HG03280 (cell line): ENCODE measurements at regions not wholly inside any gene's neighbourhood (a gene's known extent, or its start where the extent isn't known, plus 50 kb on each side); places are given as distances from the start of the nearest gene placed in this dataset.

Source experiments
- ATAC-seq: cut with Tn5 transposase; IDR thresholded peaks from one replicate; pipeline ENCODE4 v1.9.1; 2021; ENCODE audit warnings: mild to moderate bottlenecking, moderate library complexity; ENCODE audit not compliant: unreplicated experiment

DNA sequence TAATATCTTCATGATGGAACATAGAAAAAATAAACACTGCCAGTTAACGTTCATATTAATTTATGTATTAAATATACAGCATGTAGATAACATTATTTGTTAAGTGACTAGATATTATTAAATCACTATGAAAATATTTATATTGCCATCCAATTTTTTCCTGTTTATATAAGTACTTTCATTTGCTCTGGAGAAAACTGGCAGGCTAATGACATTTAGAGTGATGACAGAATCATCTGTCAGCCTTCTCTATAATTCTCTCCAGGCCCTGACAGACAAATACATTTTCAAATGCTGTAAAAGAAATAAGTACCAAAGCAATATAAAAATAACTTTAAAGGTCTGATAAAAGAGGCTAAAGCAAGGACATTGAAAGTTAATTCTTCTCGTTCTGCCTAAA, 2556.7 kb upstream of the PCDH20 start:
- ATAC-seq, result no peak

DNA sequence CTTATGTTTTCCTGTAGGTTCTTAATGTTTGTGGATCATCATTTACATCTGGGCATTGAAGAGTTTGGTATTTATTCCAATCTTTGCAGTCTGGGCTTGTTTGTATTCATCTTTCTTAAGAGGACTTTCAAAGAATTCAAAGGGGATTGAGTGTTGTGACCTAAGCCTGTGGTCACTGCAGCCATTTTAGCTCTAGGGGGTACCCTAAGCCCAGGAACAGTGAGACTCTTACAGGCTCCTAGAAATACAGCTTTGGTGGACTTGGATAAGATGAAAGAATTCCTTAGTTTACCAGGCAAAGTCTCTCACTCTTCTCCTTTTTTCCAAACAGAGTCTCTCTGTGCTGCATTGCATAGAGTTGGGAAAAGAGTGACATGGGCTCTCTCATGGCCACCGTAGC, 2539.0 kb upstream of the PCDH20 start:
- no peak for ATAC-seq

DNA sequence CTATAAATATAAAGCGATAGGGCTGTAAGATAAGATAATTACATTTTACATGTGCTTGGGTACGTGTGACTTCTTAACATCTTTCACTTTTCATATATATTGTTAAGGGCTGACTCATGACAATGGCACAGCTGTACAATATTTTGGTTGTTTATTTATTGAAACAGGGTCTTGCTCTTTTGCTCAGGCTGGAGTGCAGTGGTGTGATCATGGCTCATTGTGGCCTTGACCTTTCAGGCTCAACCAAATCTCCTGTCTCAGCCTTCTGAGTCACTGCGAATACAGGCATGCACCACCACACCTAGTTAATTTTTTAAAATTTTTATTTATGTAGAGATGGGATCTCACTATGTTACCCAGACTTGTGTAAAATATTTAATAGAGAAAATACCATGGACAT, 2532.4 kb upstream of the PCDH20 start:
- ATAC-seq, result no peak

DNA sequence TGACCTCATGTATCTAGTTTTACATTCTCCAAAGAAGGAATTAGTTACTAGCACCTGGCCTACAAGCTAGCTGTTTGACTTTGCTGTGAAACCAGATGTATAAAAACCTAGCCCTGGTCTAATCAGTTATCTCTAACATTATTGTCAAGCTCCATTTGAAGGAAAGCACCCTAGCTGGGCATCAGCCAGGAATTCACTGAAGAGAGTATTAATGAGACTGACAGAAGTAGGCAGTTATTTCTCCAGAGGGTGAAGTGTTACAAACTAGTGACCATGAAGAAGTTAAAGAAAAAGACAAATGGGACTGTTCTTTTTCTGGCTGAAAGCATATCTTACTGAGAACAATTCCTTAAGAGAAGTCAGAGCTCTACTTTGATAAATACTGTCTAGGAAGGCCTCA, 2529.3 kb upstream of the PCDH20 start:
- no peak for ATAC-seq

DNA sequence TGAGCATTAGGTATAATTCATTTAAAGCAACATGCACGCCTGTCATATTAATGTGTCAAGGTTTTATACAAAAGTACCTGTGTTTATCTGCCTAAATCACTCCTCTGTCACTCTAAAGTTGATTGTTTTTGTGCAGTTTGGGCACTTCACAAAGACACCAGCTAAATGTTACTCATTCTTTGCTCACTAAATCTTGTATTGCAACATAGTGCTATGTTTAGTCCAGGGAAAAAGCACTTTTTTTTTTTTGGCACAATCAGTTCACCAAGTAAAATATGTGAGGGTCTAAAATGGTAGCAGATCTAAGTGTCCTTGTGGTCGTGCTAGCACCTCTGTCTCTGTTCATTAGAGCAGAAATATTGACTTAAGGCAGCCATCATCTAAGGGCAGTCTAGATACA, 2526.7 kb upstream of the PCDH20 start:
- no peak for ATAC-seq

DNA sequence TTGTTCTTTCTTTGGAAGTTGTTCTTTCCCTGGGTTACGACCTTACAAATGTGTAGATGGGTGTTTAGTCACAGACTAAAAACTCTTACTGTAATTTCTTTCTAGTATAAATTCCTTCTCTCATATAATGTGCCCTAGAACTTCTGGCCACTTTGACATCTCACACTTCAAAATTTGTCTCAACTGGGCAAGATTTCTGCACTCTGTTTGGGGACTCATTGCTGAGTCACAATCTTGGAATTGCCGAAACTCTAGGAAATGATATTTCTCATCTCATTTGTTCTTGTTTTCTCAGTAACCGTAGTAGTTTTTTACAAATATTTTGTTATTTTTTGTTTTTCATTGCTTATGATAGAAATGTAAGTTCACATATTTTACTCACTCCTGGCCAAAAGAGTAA, 2523.2 kb upstream of the PCDH20 start:
- no peak for ATAC-seq

DNA sequence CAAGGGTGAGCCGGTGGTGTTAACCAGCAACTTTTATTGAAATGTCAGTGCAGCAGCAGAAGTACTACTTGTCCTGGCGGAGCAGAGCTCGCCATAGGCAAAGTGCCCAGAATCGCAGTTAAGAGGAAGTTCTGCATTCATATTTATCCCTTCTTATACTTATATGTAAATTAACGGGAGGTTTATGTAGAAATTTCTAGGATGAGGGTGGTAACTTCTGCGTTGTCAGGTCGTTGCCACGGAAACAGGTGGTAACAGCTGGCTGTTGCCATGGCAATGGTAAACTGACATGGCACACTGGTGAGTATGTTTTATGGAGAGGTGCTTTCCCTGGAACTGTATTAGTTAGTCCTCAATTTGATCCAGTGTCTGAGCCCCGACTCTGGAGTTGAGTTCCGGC, 2494.9 kb upstream of the PCDH20 start:
- ATAC-seq, result no peak

DNA sequence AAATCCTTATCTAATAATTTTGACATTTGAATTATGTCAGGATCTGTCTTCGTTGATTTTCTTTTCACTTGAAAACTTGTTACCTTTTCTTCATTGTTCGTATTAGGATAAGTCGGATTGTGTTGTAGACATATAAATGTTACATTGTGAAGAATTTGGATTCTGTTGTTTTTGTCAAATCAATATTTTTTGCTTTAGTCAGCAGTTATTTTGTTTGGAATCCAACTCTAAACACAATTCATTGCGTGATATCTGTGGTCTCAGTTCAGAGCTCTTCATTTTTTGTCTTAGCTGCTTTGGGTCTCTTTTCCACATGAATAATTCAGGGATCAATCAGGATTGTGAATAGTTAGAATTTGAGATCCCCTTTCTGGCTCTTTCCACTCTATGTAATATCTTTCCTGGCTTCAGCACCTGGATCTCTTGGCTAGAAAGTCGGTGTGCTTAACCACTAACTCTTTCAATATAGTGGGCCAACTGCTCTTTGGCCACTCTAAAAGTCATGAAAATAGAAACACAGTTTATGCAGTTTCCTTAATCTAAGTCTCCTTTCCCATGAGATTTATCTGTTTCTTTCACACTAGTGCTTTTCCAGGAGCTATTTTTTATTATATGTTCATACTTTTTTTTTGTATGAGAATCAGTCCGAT, 2494.2 kb upstream of the PCDH20 start:
- ATAC-seq, result no peak

DNA sequence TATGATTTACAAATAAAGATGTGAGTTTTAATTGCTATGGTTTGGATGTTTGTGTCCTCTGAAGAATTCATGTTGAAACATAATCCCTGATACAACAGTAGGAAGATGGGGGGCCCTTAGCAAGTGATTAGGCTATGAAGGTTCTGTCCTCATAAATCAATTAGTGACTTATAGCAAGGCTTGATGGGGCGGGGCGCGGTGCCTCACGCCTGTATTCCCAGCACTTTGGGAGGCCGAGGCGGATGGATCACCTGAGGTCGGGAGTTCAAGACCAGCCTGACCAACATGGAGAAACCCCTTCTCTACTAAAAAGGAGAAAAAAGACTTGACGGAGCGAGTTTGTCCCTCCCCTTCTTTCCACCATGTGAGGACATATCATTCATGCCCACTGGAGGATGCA, 2486.5 kb upstream of the PCDH20 start:
- ATAC-seq, result no peak

DNA sequence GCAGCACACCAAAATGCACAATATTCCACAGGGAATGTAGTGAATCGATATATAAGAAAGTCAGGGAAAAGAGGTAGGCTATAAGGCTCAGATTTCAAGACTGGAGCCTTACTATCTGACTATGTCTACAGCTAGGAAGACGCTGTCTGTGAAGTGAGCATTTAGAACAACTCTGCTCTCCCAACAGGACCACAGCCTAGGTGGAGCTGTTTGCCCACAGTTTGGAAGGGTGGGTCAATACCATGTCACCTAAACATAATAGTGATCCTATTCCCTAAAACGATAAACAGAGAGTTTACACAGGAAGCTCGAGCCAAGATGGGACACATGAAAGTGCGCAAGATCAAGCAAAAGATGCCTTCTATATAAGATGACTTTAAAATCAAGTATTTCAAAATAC, 2486.0 kb upstream of the PCDH20 start:
- ATAC-seq, result no peak

DNA sequence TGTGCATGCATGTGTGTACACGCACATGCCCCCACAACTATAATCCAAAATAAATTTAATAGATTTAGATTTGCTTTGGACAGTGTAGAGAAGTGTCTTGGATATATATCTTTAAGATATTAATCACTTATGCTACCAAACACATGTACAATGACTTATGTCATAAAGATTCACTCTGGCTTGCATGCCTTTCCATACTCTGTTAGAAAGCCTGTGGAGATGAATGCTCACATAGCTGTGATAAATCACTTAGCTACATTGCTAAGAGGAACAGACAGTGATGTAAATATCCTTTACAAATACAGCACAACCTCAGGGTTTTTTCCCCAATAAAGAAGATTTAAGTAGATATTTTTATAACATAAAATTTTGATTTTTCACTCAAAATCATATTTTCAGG, 2484.8 kb upstream of the PCDH20 start:
- no peak for ATAC-seq

DNA sequence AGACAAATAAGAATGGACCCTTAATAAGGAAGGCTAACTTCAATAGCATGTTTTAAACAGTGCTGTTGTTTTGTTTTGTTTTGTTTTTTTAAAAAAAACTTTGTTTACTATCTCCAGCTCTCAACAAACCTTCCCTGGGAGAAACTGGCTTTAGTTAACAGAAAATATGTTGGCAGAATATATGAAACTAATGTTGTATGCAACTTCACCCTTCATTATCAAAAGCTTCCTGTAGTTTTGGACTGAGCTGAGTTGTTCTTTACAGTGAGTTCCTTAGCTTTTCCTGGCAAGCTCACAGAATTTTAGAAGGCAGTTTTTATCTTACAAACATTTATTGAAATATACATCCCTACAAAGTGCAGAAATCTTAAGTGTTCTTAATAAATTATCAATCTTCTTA, 2480.7 kb upstream of the PCDH20 start:
- no peak for ATAC-seq

DNA sequence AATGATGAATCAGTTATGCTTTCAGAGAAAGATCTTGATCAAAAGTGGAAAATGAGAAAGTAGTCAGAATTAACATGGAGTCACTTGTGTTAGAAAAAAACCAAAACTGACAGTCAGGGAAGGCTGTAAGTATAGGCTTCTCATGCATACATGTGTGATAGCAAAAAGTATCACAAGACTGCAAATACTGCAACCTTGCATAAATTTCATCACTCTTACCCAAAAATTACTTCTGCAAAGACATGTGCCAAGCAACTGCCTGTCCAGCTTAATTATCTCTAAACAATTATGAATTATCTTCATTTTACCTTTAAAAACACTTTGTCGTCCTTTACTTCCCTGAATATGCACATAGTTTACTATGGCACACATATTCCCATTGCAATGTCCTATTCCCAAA, 2466.4 kb upstream of the PCDH20 start:
- no peak for ATAC-seq

DNA sequence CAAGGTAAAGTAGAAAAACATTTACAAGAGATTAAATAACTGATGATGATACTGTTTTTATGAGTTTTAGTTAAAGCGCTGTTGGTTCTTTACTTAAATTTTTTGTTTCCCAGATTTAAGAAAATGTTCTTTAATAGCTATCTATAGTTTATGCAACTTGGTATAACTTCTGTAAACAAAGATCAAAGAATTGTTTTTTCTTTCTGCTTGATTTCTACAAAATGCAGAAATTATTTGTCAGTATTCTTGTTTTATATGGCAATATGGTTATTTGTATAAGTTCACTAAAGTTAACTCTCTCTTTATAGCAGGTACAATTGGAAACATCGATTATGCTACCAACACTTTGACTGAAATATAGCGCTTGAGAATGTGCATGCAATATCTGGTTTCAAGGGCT, 2465.1 kb upstream of the PCDH20 start:
- no peak for ATAC-seq

DNA sequence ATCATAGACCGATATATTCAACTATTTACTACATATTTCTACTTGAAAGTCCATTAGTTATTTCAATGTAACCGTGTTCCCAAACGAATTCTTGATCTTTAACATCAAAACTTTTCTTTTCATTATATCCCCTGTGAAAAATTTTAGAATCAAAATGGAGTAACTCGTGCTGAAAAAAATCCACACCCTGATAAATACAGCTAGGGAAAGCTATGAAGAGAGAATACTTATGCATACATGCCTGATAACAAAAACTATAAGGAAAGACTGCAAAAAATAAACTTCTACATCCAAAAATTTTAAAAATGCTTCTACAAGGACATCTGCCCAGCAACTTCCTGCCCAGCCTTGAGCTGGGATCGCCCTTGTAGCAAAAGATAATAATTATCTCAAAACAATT, 2458.3 kb upstream of the PCDH20 start:
- no peak for ATAC-seq

DNA sequence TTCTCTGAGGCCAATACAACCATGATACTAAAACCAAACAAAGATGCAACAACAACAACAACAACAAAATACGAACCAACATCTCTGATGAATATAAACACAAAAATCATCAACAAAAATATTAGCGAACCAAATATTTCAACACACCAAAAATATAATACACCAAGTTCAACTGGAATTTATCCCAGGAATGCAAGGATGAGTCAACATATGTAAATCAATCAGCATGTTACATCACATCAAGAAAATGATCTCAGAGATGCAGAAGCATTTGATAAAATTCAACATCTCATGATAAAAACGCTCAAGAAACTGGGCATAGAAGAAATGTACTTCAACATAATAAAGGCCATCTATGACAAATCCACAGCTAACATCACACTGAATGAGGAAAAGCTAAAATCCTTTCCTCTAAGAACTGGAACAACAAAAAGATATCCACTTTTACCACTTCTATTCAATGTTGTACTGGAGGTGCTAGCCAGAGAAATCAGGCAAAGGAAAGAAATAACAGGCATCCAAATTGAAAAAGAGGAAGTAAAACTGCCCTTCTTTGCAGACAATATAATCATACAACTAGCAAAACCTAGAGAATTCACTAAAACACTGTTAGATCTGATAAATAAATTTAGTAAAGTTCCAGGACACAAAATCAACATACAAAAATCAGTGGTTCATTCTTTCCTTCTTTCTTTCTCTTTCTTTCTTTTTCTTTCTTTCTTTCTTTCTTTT, 2448.7 kb upstream of the PCDH20 start:
- ATAC-seq, result no peak

DNA sequence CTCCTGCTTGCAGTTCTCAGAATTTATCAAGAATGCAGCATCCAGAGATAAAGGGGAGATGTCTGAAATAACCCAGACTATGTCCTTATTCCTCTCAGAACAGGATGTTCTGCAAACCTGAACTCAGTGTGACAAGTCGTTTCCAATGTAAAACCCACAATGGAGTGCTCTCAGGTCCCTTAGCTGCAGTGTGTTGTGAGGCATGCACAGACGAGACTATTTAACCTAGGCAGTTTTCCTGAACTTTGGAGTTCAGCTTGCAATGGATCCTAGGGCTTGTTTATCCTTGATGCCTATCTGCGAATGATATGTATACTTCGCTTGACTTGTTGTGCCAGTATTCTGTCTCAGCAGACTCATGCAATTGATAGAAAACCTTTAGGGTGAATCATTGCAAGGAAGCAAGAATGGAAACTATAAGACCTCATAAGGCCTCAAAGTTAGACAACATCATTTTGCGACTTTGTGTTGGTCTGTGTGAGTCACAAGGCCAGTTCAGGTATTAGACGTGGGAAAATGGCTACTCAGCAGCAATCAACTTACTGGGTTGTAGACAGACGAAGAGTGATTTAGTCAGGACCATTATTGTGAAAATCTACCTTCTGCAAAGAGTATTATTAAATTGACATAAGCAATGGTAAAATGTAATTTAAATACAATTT, 2439.9 kb upstream of the PCDH20 start:
- no peak for ATAC-seq

DNA sequence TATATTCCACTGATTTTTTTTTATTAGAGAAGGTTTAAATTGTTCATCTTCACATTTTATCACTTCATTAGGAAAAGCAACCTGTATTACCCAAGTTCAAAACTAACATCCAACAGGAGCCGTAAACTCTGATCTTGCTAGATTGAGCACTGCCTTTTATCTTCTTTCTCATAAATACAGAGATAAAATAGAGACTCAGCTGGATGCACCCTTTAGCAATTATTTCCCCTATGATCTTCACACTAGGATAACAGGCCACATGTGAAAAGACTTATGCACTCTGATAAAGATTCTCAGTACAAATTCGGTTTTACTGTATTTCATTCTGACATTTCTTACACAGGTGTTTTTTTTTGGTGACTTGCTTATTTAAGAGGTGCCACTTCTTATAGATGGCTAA, 2438.2 kb upstream of the PCDH20 start:
- ATAC-seq, result no peak

DNA sequence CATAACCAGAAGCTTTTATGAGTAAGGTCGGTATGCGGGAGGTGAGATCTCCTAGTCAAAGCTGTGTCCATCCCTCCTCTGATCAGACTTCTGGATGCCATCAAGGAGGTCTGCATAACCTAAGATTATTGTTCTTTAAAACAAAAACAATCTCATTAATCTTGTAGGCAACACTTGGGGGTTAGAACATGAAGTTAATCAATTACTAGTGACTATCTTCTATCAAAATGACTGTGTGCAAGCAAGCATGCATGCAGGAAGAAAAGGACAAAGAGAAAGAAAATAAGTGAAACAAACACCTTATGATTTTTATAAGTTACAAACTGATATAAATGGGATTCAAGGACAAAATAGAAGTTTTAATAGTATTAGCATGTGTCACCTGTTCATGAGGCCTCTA, 2435.9 kb upstream of the PCDH20 start:
- ATAC-seq, result no peak

DNA sequence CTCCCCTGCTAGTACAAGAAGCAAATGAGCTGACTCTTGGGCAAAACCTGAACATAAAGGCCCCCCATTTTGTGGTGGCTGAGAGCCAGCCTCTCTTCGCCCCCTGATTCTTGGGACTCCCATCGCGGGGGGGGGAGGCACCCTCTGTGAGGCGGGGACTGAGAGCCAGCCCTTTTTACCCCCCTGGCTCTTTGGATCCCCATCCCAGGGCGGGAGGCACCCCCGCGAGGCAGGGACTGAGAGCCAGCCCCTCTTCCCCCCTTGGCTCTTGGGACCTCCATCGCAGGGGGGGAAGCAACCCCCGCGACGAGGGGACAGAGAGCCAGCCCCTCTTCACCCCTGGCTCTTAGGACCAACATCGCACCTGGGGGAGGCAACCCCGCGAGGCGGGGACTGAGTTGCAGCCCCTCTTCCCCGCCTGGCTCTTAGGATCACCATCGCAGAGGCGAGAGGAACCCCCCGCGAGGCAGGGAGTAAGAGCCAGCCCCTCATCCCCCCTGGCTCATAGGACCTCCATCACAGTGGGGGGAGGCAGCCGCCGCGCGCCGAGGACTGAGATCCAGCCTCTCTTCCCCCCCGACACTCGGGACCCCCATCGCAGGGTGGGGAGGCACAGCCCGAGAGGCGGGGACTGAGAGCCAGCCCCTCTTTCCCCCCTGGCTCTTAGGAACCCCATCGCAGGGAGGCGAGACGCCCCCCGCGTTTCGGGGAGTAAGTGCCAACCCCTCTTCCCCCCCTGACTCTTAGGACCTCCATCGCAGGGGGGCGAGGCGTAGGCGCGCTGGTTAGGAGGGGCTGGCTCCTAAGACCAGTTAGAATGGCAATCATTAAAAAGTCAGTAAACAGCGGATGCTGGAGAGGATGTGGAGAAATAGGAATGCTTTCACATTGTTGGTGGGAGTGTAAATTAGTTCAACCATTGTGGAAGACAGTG, 2428.4 kb upstream of the PCDH20 start:
- ATAC-seq, result no peak

DNA sequence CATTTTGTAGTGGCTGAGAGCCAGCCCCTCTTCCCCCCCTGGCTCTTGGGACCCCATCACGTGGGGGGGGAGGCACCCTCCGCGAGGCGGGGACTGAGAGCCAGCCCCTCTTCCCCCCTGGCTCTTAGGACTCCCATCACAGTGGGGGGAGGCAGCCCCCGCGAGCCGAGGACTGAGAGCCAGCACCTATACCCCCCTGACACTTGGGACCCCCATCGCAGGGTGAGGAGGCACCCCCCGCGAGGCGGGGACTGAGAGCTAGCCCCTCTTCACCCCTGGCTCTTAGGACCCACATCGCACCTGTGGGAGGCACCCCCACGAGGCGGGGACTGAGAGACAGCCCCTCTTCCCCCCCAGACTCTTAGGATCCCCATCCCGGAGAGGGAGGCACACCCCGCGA, 2426.5 kb upstream of the PCDH20 start:
- ATAC-seq, result no peak
